Mesenchymal stem cell (in vitro differentiated cells and primary cell): ENCODE measurements at regions not wholly inside any gene's neighbourhood (a gene's known extent, or its start where the extent isn't known, plus 50 kb on each side); places are given as distances from the start of the nearest gene placed in this dataset.

Experiments
- DNase-seq: peaks from one replicate; pipeline ENCODE4 v3.0.0-alpha.2; 2013
- H2AFZ ChIP-seq: one replicate; pipeline ENCODE4 v1.6.1; 2013; ENCODE audit warnings: low read depth, mild to moderate bottlenecking, control low read depth, inconsistent platforms, low read length, moderate library complexity
- H2AK5ac ChIP-seq: 2 replicates; pipeline ENCODE4 v1.6.1; 2013; ENCODE audit warnings: low read length, moderate library complexity, mild to moderate bottlenecking, inconsistent platforms; ENCODE audit not compliant: severe bottlenecking
- H2BK120ac ChIP-seq: one replicate; pipeline ENCODE4 v1.6.1; 2013; ENCODE audit warnings: low read depth, mild to moderate bottlenecking, inconsistent platforms, low read length, moderate library complexity
- H2BK12ac ChIP-seq, 2 experiments: one replicate each; pipeline ENCODE4 v1.6.1; 2013; ENCODE audit warnings: inconsistent platforms in 2 of 2, low read length in 2 of 2, mild to moderate bottlenecking in 2 of 2, moderate library complexity in 2 of 2, control low read depth in 1 of 2
- H2BK15ac ChIP-seq: one replicate; pipeline ENCODE4 v1.6.1; 2013; ENCODE audit warnings: mild to moderate bottlenecking, low read depth, inconsistent platforms; ENCODE audit not compliant: poor library complexity, severe bottlenecking
- H2BK5ac ChIP-seq: 2 replicates; pipeline ENCODE4 v1.6.1; 2013; ENCODE audit warnings: low read depth, mild to moderate bottlenecking, low read length, control low read depth, inconsistent platforms; ENCODE audit not compliant: poor library complexity, severe bottlenecking
- H3K14ac ChIP-seq, 2 experiments: one replicate each; pipeline ENCODE4 v1.6.1; 2013; ENCODE audit warnings: inconsistent platforms in 2 of 2, low read length in 2 of 2, control low read depth in 1 of 2, mild to moderate bottlenecking in 1 of 2, moderate library complexity in 1 of 2
- H3K18ac ChIP-seq, 2 experiments: one replicate each; pipeline ENCODE4 v1.6.1; 2013; ENCODE audit warnings: inconsistent platforms in 2 of 2, low read length in 2 of 2, control low read depth in 1 of 2, low read depth in 1 of 2, mild to moderate bottlenecking in 1 of 2
- H3K23ac ChIP-seq, 2 experiments: one replicate each; pipeline ENCODE4 v1.6.1; 2013; ENCODE audit warnings: inconsistent platforms in 2 of 2, low read length in 2 of 2, mild to moderate bottlenecking in 2 of 2, moderate library complexity in 2 of 2, control low read depth in 1 of 2
- H3K27ac ChIP-seq: 2 replicates; pipeline ENCODE4 v1.5.1; 2013; ENCODE audit warnings: mild to moderate bottlenecking, moderate library complexity, low read length, control low read depth, inconsistent platforms; ENCODE audit not compliant: poor library complexity, severe bottlenecking
- H3K27me3 ChIP-seq, 2 experiments: 2 replicates each; pipeline versions ENCODE4 v1.6.1 to v1.7.0; 2013; ENCODE audit warnings: low read length in 2 of 2, mild to moderate bottlenecking in 2 of 2, moderate library complexity in 2 of 2, control low read depth in 1 of 2, inconsistent platforms in 1 of 2; ENCODE audit not compliant: control insufficient read depth in 1 of 2, insufficient read depth in 1 of 2
- H3K36me3 ChIP-seq, 2 experiments: 2 replicates each; pipeline versions ENCODE4 v1.6.1 to v1.7.0; 2013; ENCODE audit warnings: low read length in 2 of 2, control low read depth in 1 of 2, inconsistent platforms in 1 of 2, low read depth in 1 of 2, mild to moderate bottlenecking in 1 of 2; ENCODE audit not compliant: insufficient read depth in 2 of 2, control insufficient read depth in 1 of 2
- H3K4ac ChIP-seq, 2 experiments: one replicate each; pipeline ENCODE4 v1.6.1; 2013; ENCODE audit warnings: inconsistent platforms in 2 of 2, low read length in 2 of 2, mild to moderate bottlenecking in 2 of 2, moderate library complexity in 2 of 2, control low read depth in 1 of 2, low read depth in 1 of 2
- H3K4me1 ChIP-seq: 2 replicates; pipeline ENCODE4 v1.6.1; 2013; ENCODE audit warnings: low read depth, low read length, control low read depth; ENCODE audit not compliant: control insufficient read depth, insufficient read depth
- H3K4me2 ChIP-seq: 2 replicates; pipeline ENCODE4 v1.6.1; 2013; ENCODE audit warnings: low read length, mild to moderate bottlenecking, inconsistent platforms; ENCODE audit not compliant: poor library complexity, severe bottlenecking
- H3K4me3 ChIP-seq, 2 experiments: 2 replicates each; pipeline versions ENCODE4 v1.5.1 to v1.7.0; 2013; ENCODE audit warnings: low read length in 2 of 2, mild to moderate bottlenecking in 2 of 2, control low read depth in 1 of 2, low read depth in 1 of 2; ENCODE audit not compliant: insufficient read depth in 1 of 2
- H3K79me1 ChIP-seq: replicated peaks from 2 replicates; pipeline ENCODE4 v1.6.1; 2013; ENCODE audit warnings: mild to moderate bottlenecking, control low read depth, low read length, inconsistent platforms; ENCODE audit not compliant: poor library complexity, severe bottlenecking
- H3K9ac ChIP-seq: 2 replicates; pipeline ENCODE4 v1.7.0; 2013; ENCODE audit warnings: mild to moderate bottlenecking, low read length, moderate library complexity
- H3K9me3 ChIP-seq: 2 replicates; pipeline ENCODE4 v1.7.0; 2013; ENCODE audit warnings: mild to moderate bottlenecking, low read length; ENCODE audit not compliant: control insufficient read depth
- H4K8ac ChIP-seq: one replicate; pipeline ENCODE4 v1.6.1; 2013; ENCODE audit warnings: inconsistent platforms, mild to moderate bottlenecking, low read length, moderate library complexity
- H4K91ac ChIP-seq: one replicate; pipeline ENCODE4 v1.6.1; 2013; ENCODE audit warnings: mild to moderate bottlenecking, low read length, inconsistent platforms
- WGBS: methylation state at CpG from one replicate; pipeline ENCODE4 v1.1.7; 2013; ENCODE audit warnings: mixed read lengths; 5-methylcytosine and 5-hydroxymethylcytosine counted together

- Histone ChIP-seq H2BK15ac (no peak overlapping the region), H3K4ac (no peak overlapping the region), H3K79me1 (no peaks in the 10 kb centered on the region), H4K8ac (no peak overlapping the region), H3K23ac (no peak overlapping the region), H3K4me1 (peaks cover 6% of the 10 kb centered on the region), H3K4me2 (no peak overlapping the region), H2BK12ac (no peak overlapping the region), H3K9ac (no peak overlapping the region), H3K14ac (no peak overlapping the region), H3K4me3 (no peak overlapping the region), H3K27me3 (no peaks in the 10 kb centered on the region), H2AFZ (no peak overlapping the region), H2AK5ac (no peak overlapping the region), H3K27ac (no peak overlapping the region), H2BK120ac (no peak overlapping the region), H3K36me3 (no peaks in the 10 kb centered on the region), H4K91ac (no peak overlapping the region), H3K18ac (no peak overlapping the region), H2BK5ac (no peak overlapping the region), H3K9me3 (peaks cover 8% of the 10 kb centered on the region)
- no peak for DNase-seq
- WGBS, result 79% methylated on average over 4 of the region's 4 CpGs
These were observed 207.3 kb upstream of the SOX11 start for GRCh38 chr2:5484868-5485267.

GRCh38 chr2:5491523-5491922, 200.7 kb upstream of the SOX11 start:
- Histone ChIP-seq H3K18ac (no peak overlapping the region), H2BK120ac (no peak overlapping the region), H2BK15ac (no peak overlapping the region), H3K4me1 (no peaks in the 10 kb centered on the region), H2AFZ (no peak overlapping the region), H3K27me3 (no peaks in the 10 kb centered on the region), H2BK5ac (no peak overlapping the region), H2BK12ac (no peak overlapping the region), H3K4ac (no peak overlapping the region), H3K4me3 (no peak overlapping the region), H3K9me3 (peaks cover 8% of the 10 kb centered on the region), H3K27ac (no peak overlapping the region), H3K23ac (no peak overlapping the region), H3K9ac (no peak overlapping the region), H3K79me1 (no peaks in the 10 kb centered on the region), H3K36me3 (no peaks in the 10 kb centered on the region), H3K4me2 (no peak overlapping the region), H4K8ac (no peak overlapping the region), H4K91ac (no peak overlapping the region), H2AK5ac (no peak overlapping the region), H3K14ac (no peak overlapping the region)
- no peak for DNase-seq
- WGBS, result 95% methylated on average over 2 of the region's 3 CpGs

GRCh38 chr2:5493256-5493655, 198.9 kb upstream of the SOX11 start:
- H3K9me3 ChIP-seq, result peaks cover under 1% of the 10 kb centered on the region
- no peak overlapping the region for H3K27ac ChIP-seq
- no peak overlapping the region for H2BK15ac ChIP-seq
- WGBS, result 96% methylated on average over 16 of the region's 17 CpGs
- H2BK5ac ChIP-seq, result no peak overlapping the region
- no peak overlapping the region for H3K23ac ChIP-seq
- no peaks in the 10 kb centered on the region for H3K4me1 ChIP-seq
- no peaks in the 10 kb centered on the region for H3K36me3 ChIP-seq
- no peak overlapping the region for H2AFZ ChIP-seq
- H4K91ac ChIP-seq, result no peak overlapping the region
- no peaks in the 10 kb centered on the region for H3K27me3 ChIP-seq
- H2AK5ac ChIP-seq, result no peak overlapping the region
- H3K18ac ChIP-seq, result no peak overlapping the region
- H4K8ac ChIP-seq, result no peak overlapping the region
- no peak overlapping the region for H2BK120ac ChIP-seq
- no peak overlapping the region for H3K4me2 ChIP-seq
- H3K9ac ChIP-seq, result no peak overlapping the region
- DNase-seq, result no peak
- no peak overlapping the region for H3K4ac ChIP-seq
- no peaks in the 10 kb centered on the region for H3K79me1 ChIP-seq
- H3K14ac ChIP-seq, result no peak overlapping the region
- H3K4me3 ChIP-seq, result no peak overlapping the region
- no peak overlapping the region for H2BK12ac ChIP-seq

DNA sequence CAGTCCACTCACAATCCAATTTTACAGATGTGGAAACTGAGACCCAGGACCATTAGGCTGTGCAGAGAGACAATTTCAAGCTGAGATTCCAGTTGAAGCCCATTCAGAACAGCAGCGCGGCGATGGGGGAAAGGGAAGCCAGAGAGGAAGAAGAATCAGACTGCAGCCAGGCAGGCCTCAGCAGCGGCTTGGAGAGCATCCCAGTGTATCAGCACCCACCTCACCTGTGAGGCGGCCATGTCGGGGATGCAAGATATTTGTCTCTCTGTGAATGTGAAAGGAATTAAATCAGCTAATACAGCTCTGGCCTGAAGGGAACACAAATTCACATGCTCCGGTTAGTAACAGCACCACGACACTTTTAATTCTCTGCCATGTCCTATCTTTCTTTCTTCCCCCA, 198.0 kb upstream of the SOX11 start:
- H3K27ac ChIP-seq, result no peak overlapping the region
- H3K4me1 ChIP-seq, result no peaks in the 10 kb centered on the region
- no peak overlapping the region for H3K4me2 ChIP-seq
- H2AFZ ChIP-seq, result no peak overlapping the region
- no peak overlapping the region for H3K4me3 ChIP-seq
- no peak overlapping the region for H3K23ac ChIP-seq
- H4K91ac ChIP-seq, result no peak overlapping the region
- no peak overlapping the region for H2BK12ac ChIP-seq
- no peak overlapping the region for H2BK15ac ChIP-seq
- DNase-seq, result no peak
- no peak overlapping the region for H2AK5ac ChIP-seq
- no peak overlapping the region for H3K18ac ChIP-seq
- H3K14ac ChIP-seq, result no peak overlapping the region
- no peak overlapping the region for H2BK120ac ChIP-seq
- H3K79me1 ChIP-seq, result no peaks in the 10 kb centered on the region
- no peaks in the 10 kb centered on the region for H3K36me3 ChIP-seq
- no peaks in the 10 kb centered on the region for H3K9me3 ChIP-seq
- H2BK5ac ChIP-seq, result no peak overlapping the region
- no peak overlapping the region for H4K8ac ChIP-seq
- H3K9ac ChIP-seq, result no peak overlapping the region
- no peak overlapping the region for H3K4ac ChIP-seq
- H3K27me3 ChIP-seq, result no peaks in the 10 kb centered on the region
- 90% methylated on average over 7 of the region's 8 CpGs for WGBS
